ENCODE measurements at regions not wholly inside any gene's neighbourhood (a gene's known extent, or its start where the extent isn't known, plus 50 kb on each side); places are given as distances from the start of the nearest gene placed in this dataset.
"Not testable (repeated sequence)": the region's sequence is repeated elsewhere in the genome, so short reads cannot be mapped to it uniquely, and the experiment has no call there.

- Histone ChIP-seq H3K36me3 (ENCODE audit: insufficient read depth) (no peaks in the 10 kb centered on the region), H3K4me3 (ENCODE audit: low read depth, low read length) (no peak overlapping the region), H3K27ac (ENCODE audit: low read depth) (no peak overlapping the region), H3K4me1 (ENCODE audit: insufficient read depth) (peaks cover under 1% of the 10 kb centered on the region)
- DNase-seq (ENCODE audit: extremely low spot score) = no peak
Measured at GRCh38 chr6:149139782-149140136, 177.8 kb upstream of the TAB2 start.

GRCh38 chr6:149140137-149140909 lies 177.2 kb upstream of the TAB2 start:
- no peaks in the 10 kb centered on the region for H3K4me1 ChIP-seq (ENCODE audit: insufficient read depth)
- 58% methylated on average over 12 of the region's 12 CpGs for WGBS
- no peaks in the 10 kb centered on the region for H3K36me3 ChIP-seq (ENCODE audit: insufficient read depth)
- H3K4me3 ChIP-seq (ENCODE audit: low read depth, low read length) = no peak overlapping the region
- DNase-seq (ENCODE audit: extremely low spot score) = no peak
- peak overlapping the region; percentile 6 for H3K27ac ChIP-seq (ENCODE audit: low read depth)

GRCh38 chr6:149140910-149141290 lies 176.6 kb upstream of the TAB2 start:
- Histone ChIP-seq H3K27ac (ENCODE audit: low read depth) (no peak overlapping the region), H3K36me3 (ENCODE audit: insufficient read depth) (no peaks in the 10 kb centered on the region), H3K4me1 (ENCODE audit: insufficient read depth) (no peaks in the 10 kb centered on the region), H3K4me3 (ENCODE audit: low read depth, low read length) (no peak overlapping the region)
- 71% methylated on average over 1 of the region's 1 CpG for WGBS
- DNase-seq (ENCODE audit: extremely low spot score) = no peak

- H3K4me1 ChIP-seq (ENCODE audit: insufficient read depth) = no peaks in the 10 kb centered on the region
- no peak for DNase-seq (ENCODE audit: extremely low spot score)
- 96% methylated on average over 2 of the region's 2 CpGs for WGBS
Measured at GRCh38 chr6:149142924-149143429, 174.5 kb upstream of the TAB2 start.

GRCh38 chr6:149145800-149146199 lies 171.7 kb upstream of the TAB2 start:
- not testable (repeated sequence) for H3K36me3 ChIP-seq (ENCODE audit: insufficient read depth); H3K27ac ChIP-seq (ENCODE audit: low read depth); H3K4me3 ChIP-seq (ENCODE audit: low read depth, low read length); DNase-seq (ENCODE audit: extremely low spot score); H3K4me1 ChIP-seq (ENCODE audit: insufficient read depth)

More at GRCh38 chr6:149142924-149143429, 174.5 kb upstream of the TAB2 start:
- Histone ChIP-seq H3K4me3 (ENCODE audit: low read depth, low read length) (no peak overlapping the region), H3K27ac (ENCODE audit: low read depth) (no peak overlapping the region), H3K36me3 (ENCODE audit: insufficient read depth) (no peaks in the 10 kb centered on the region)

GRCh38 chr6:149147195-149147594 lies 170.3 kb upstream of the TAB2 start:
- WGBS = 12% methylated on average over 3 of the region's 3 CpGs
- no peaks in the 10 kb centered on the region for H3K36me3 ChIP-seq (ENCODE audit: insufficient read depth)
- H3K27ac ChIP-seq (ENCODE audit: low read depth) = no peak overlapping the region
- no peaks in the 10 kb centered on the region for H3K4me1 ChIP-seq (ENCODE audit: insufficient read depth)
- DNase-seq (ENCODE audit: extremely low spot score) = no peak
- no peak overlapping the region for H3K4me3 ChIP-seq (ENCODE audit: low read depth, low read length)

- no peaks in the 10 kb centered on the region for H3K4me1 ChIP-seq (ENCODE audit: insufficient read depth)
- H3K4me3 ChIP-seq (ENCODE audit: low read depth, low read length) = no peak overlapping the region
- 52% methylated on average over 9 of the region's 9 CpGs for WGBS
- no peaks in the 10 kb centered on the region for H3K36me3 ChIP-seq (ENCODE audit: insufficient read depth)
- H3K27ac ChIP-seq (ENCODE audit: low read depth) = no peak overlapping the region
- DNase-seq (ENCODE audit: extremely low spot score) = no peak
Measured at GRCh38 chr6:149147938-149148718, 169.4 kb upstream of the TAB2 start.

GRCh38 chr6:149149653-149150052 lies 167.9 kb upstream of the TAB2 start:
- WGBS = 98% methylated on average over 2 of the region's 2 CpGs

GRCh38 chr6:149150301-149150700 lies 167.2 kb upstream of the TAB2 start:
- Histone ChIP-seq H3K36me3 (ENCODE audit: insufficient read depth) (no peaks in the 10 kb centered on the region), H3K4me3 (ENCODE audit: low read depth, low read length) (no peak overlapping the region), H3K27ac (ENCODE audit: low read depth) (no peak overlapping the region), H3K4me1 (ENCODE audit: insufficient read depth) (no peaks in the 10 kb centered on the region)
- DNase-seq (ENCODE audit: extremely low spot score) = no peak
- WGBS = 82% methylated on average over 4 of the region's 4 CpGs

More at GRCh38 chr6:149149653-149150052, 167.9 kb upstream of the TAB2 start:
- no peak overlapping the region for H3K27ac ChIP-seq (ENCODE audit: low read depth)
- no peak for DNase-seq (ENCODE audit: extremely low spot score)
- no peak overlapping the region for H3K4me3 ChIP-seq (ENCODE audit: low read depth, low read length)
- no peaks in the 10 kb centered on the region for H3K4me1 ChIP-seq (ENCODE audit: insufficient read depth)
- H3K36me3 ChIP-seq (ENCODE audit: insufficient read depth) = no peaks in the 10 kb centered on the region

- no peak for DNase-seq (ENCODE audit: extremely low spot score)
- WGBS = 95% methylated on average over 3 of the region's 3 CpGs
Measured at GRCh38 chr6:149150801-149151398, 166.6 kb upstream of the TAB2 start.

GRCh38 chr6:149152521-149152920 lies 165.0 kb upstream of the TAB2 start:
- Histone ChIP-seq H3K27ac (ENCODE audit: low read depth) (no peak overlapping the region), H3K4me1 (ENCODE audit: insufficient read depth) (no peaks in the 10 kb centered on the region), H3K4me3 (ENCODE audit: low read depth, low read length) (no peak overlapping the region), H3K36me3 (ENCODE audit: insufficient read depth) (no peaks in the 10 kb centered on the region)
- no peak for DNase-seq (ENCODE audit: extremely low spot score)
- WGBS = 80% methylated on average over 1 of the region's 1 CpG

More at GRCh38 chr6:149150801-149151398, 166.6 kb upstream of the TAB2 start:
- H3K4me3 ChIP-seq (ENCODE audit: low read depth, low read length) = no peak overlapping the region
- H3K4me1 ChIP-seq (ENCODE audit: insufficient read depth) = no peaks in the 10 kb centered on the region
- no peaks in the 10 kb centered on the region for H3K36me3 ChIP-seq (ENCODE audit: insufficient read depth)
- no peak overlapping the region for H3K27ac ChIP-seq (ENCODE audit: low read depth)

- no peak for DNase-seq (ENCODE audit: extremely low spot score)
- WGBS = 59% methylated on average over 2 of the region's 2 CpGs
- H3K4me3 ChIP-seq (ENCODE audit: low read depth, low read length) = no peak overlapping the region
- H3K4me1 ChIP-seq (ENCODE audit: insufficient read depth) = no peaks in the 10 kb centered on the region
- no peak overlapping the region for H3K27ac ChIP-seq (ENCODE audit: low read depth)
- H3K36me3 ChIP-seq (ENCODE audit: insufficient read depth) = no peaks in the 10 kb centered on the region
Measured at GRCh38 chr6:149153100-149153499, 164.4 kb upstream of the TAB2 start.

- Histone ChIP-seq H3K36me3 (ENCODE audit: insufficient read depth) (no peaks in the 10 kb centered on the region), H3K4me1 (ENCODE audit: insufficient read depth) (no peaks in the 10 kb centered on the region), H3K27ac (ENCODE audit: low read depth) (no peak overlapping the region), H3K4me3 (ENCODE audit: low read depth, low read length) (no peak overlapping the region)
- no peak for DNase-seq (ENCODE audit: extremely low spot score)
- WGBS = 90% methylated on average over 2 of the region's 2 CpGs
Measured at GRCh38 chr6:149153693-149154092, 163.8 kb upstream of the TAB2 start.

Data from urinary bladder (tissue), 3 donors.